Esophagus squamous epithelium (tissue), 5 donors: ENCODE measurements at regions not wholly inside any gene's neighbourhood (a gene's known extent, or its start where the extent isn't known, plus 50 kb on each side); places are given as distances from the start of the nearest gene placed in this dataset.

ENCODE experiments used
- DNase-seq: peaks from one replicate; lab custom pipeline; 2025; lab: John Stamatoyannopoulos, UW
- H3K27ac ChIP-seq, 4 donors: fragments of 200-600 bp; sonication (generic); one replicate each; pipeline ENCODE4 v1.5.1; 2016 to 2019; ENCODE audit warnings: mild to moderate bottlenecking in 1 of 4
- H3K27me3 ChIP-seq, 4 donors: fragments of 200-600 bp; sonication (generic); 1 replicate in 3 of 4; 2 replicates in 1 of 4; pipeline versions ENCODE4 v1.5.1 to v1.6.0; 2017 to 2021; ENCODE audit warnings: antibody characterized with exemption in 1 of 4
- H3K36me3 ChIP-seq, 3 donors: fragments of 200-600 bp; sonication (generic); one replicate each; pipeline ENCODE4 v1.5.1; 2016 to 2019
- H3K4me1 ChIP-seq, 3 donors: fragments of 200-600 bp; sonication (generic); one replicate each; pipeline ENCODE4 v1.5.1; 2017 to 2019
- H3K4me3 ChIP-seq, 4 donors: fragments of 200-600 bp; sonication (generic); 1 replicate in 3 of 4; 2 replicates in 1 of 4; pipeline ENCODE4 v1.5.1; 2016 to 2019; ENCODE audit warnings: mild to moderate bottlenecking in 2 of 4, moderate library complexity in 1 of 4
- H3K9me3 ChIP-seq, 3 donors: fragments of 200-600 bp; sonication (generic); one replicate each; pipeline ENCODE4 v1.5.1; 2016 to 2019
- CTCF ChIP-seq, 6 experiments: fragments of 450-650 bp in 4 of 6; fragments of 200-600 bp in 2 of 6; sonication (generic) in 2 of 6; IDR thresholded peaks; one replicate each; pipeline ENCODE4 v1.5.1; 2016 to 2019; ENCODE audit warnings: antibody characterized with exemption in 6 of 6, mild to moderate bottlenecking in 4 of 6, moderate library complexity in 4 of 6
- POLR2A ChIP-seq, 4 donors: fragments of 450-650 bp; IDR thresholded peaks; one replicate each; pipeline ENCODE4 v1.6.1; 2017; ENCODE audit warnings: antibody characterized with exemption in 4 of 4, mild to moderate bottlenecking in 4 of 4, moderate library complexity in 3 of 4
- WGBS, 2 donors: methylation state at CpG; one replicate each; pipeline ENCODE4 v1.1.5; 2018; 5-methylcytosine and 5-hydroxymethylcytosine counted together
- intact Hi-C: fragments of 100-400 bp; cut with DNase I; formaldehyde crosslinking; loops from one replicate; pipeline ENCODE4 v1.15.0; 2022
- donor health status: DM: yes; HTN: yes; CAD: no.

DNA sequence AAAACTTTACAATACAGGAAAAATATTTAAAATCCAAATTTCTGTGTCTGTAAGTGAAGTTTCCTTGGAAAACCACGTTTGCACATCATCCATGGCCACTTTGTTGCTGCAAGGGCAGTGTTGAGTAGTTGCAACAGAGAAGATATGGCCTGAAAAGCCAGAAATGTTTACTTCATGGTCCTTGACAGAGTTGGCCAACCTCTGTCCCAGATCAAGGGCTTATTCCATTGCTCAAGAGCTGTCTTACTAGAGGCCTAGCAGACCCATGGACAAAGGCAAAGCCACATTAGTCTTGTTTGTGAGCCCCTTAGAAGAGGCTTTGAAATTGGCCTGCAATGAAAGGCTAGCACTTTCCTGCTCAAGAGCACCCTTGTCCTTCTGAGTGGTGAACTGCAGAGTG, 119.4 kb downstream of the GAS1 start:
- DNase-seq: no peak
- H3K4me1 ChIP-seq: no peaks in the 10 kb centered on the region
- TF ChIP-seq CTCF (IDR thresholded peaks at IDR 0.05): no peak
- TF ChIP-seq POLR2A (IDR thresholded peaks at IDR 0.05): no peak
- H3K36me3 ChIP-seq: no peaks in the 10 kb centered on the region
- WGBS, 2 donors: 23 to 58% methylated on average over 1 of the region's 1 CpG
- no peak overlapping the region for H3K27ac ChIP-seq
- no peaks in the 10 kb centered on the region for H3K9me3 ChIP-seq
- H3K27me3 ChIP-seq: no peaks in the 10 kb centered on the region
- no peak overlapping the region for H3K4me3 ChIP-seq
- intact Hi-C loops: no loop called here

GRCh38 chr9:86825299-86825698, 122.0 kb downstream of the GAS1 start:
- WGBS, 2 donors: 80 to 100% methylated on average over 1 to 2 of the region's 2 CpGs
- Histone ChIP-seq H3K4me3 (no peak overlapping the region), H3K27ac (no peak overlapping the region), H3K36me3 (no peaks in the 10 kb centered on the region), H3K9me3 (no peaks in the 10 kb centered on the region), H3K4me1 (no peaks in the 10 kb centered on the region), H3K27me3 (no peaks in the 10 kb centered on the region)
- TF ChIP-seq POLR2A (IDR thresholded peaks at IDR 0.05) (no peak), CTCF (IDR thresholded peaks at IDR 0.05) (no peak)
- intact Hi-C loops: no loop called here
- no peak for DNase-seq

DNA sequence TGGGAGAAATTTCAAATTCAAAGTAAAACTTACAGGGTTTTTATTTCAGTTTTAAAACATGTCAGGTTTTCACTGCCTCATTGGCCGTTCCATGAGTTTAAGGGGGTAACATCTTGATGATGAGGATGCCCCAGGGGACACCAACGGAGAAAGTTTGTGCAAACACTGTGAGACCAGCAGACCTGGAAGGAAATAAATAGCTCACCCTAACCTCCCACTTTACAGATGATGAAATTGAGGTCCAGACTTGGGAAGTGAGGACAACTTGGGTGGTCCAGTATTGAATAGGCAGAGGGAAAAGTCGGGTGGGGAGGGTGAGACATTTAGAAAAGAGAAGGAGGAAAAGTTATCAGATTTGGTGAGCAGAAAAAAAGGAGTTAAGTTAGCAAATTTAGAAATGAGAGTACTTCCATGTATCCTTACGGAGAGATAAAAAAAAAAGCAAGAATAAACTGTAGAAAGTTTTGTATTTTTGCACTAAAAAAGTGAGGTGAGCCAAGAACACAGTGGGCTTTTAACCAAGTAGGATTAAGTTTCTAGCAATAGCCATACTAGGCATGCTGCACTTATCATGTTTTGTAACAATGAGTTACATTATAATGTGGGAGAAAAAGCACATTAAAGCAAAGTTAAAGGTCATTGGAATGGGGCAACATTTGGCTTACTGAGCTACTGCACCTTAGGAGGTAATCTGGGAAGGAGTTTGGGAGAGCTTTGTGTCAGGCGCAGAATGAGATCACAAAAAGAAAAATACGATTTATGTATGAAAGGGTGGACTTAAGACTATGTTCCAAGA, 125.1 kb downstream of the GAS1 start:
- no peak overlapping the region for H3K4me3 ChIP-seq
- no peaks in the 10 kb centered on the region for H3K27me3 ChIP-seq
- no peaks in the 10 kb centered on the region for H3K36me3 ChIP-seq
- no peak overlapping the region for H3K27ac ChIP-seq
- intact Hi-C loops: no loop called here
- no peaks in the 10 kb centered on the region for H3K9me3 ChIP-seq
- 24 to 45% methylated on average over 6 of the region's 6 CpGs for whole genome bisulfite sequencing, 2 donors
- no peak for DNase-seq
- no peaks in the 10 kb centered on the region for H3K4me1 ChIP-seq
- TF ChIP-seq POLR2A (IDR thresholded peaks at IDR 0.05) (no peak), CTCF (IDR thresholded peaks at IDR 0.05) (no peak)

DNA sequence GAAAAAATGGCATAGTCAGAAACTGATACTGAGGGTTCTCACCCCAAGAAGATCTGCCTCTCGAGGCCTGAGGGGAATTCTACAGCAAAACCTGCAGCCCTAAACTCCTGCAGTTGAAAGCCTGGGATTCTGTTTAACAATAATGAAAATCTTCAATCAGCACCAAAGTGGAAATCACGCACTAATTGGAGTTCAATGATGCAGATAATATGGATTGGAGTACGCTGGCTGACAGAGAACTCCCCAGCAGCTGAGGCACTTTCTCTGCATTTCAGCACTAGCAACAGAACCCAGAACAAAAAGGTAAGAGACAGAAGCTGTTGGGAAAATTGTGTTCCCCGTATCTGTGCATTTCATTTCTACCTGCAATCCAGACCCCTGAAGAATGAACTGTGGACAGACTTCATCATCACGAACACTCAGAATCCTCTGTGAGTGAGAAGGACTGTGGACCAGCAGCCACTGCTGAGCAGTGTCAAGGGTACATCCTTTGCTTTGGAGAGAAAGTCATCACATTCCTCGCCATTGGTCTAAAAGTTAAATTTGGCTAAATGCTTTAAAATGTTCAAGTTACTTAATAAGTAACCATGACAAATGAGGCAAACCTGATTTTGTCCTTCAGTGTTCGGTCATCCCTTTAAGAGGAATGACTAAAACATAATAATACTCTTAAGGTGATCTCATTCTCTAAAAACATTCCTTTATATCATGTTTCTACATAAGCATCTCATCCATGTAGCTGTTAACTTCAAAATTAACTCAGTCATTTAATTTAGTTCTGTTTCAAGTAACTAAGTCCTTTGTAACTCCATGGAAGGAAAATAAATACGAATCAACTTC, 126.1 kb downstream of the GAS1 start:
- Histone ChIP-seq H3K36me3 (no peaks in the 10 kb centered on the region), H3K27ac (peak overlapping the region in 1 of 4 donors; percentile 28), H3K4me3 (no peak overlapping the region), H3K4me1 (no peaks in the 10 kb centered on the region), H3K9me3 (no peaks in the 10 kb centered on the region), H3K27me3 (no peaks in the 10 kb centered on the region)
- 71 to 73% methylated on average over 8 of the region's 8 CpGs for WGBS, 2 donors
- no peak for DNase-seq
- TF ChIP-seq POLR2A (IDR thresholded peaks at IDR 0.05) (no peak), CTCF (IDR thresholded peaks at IDR 0.05) (no peak)
- intact Hi-C loops: no loop called here

GRCh38 chr9:86819552-86819951, 127.8 kb downstream of the GAS1 start:
- TF ChIP-seq POLR2A (IDR thresholded peaks at IDR 0.05): no peak
- no peak for TF ChIP-seq CTCF (IDR thresholded peaks at IDR 0.05)
- Histone ChIP-seq H3K27ac (no peak overlapping the region), H3K36me3 (no peaks in the 10 kb centered on the region), H3K4me1 (no peaks in the 10 kb centered on the region), H3K4me3 (no peak overlapping the region), H3K9me3 (no peaks in the 10 kb centered on the region), H3K27me3 (no peaks in the 10 kb centered on the region)
- 69% methylated on average over 1 of the region's 1 CpG for WGBS, 2 donors
- DNase-seq: no peak
- intact Hi-C loops: no loop called here
